ENCODE measurements at regions not wholly inside any gene's neighbourhood (a gene's known extent, or its start where the extent isn't known, plus 50 kb on each side); places are given as distances from the start of the nearest gene placed in this dataset.
"Not testable (repeated sequence)": the region's sequence is repeated elsewhere in the genome, so short reads cannot be mapped to it uniquely, and the experiment has no call there.

GRCh38 chr6:137305691-137306090 is 86.5 kb upstream of the IFNGR1 start:
- DNase-seq: no peak

GRCh38 chr6:137304020-137304780 is 85.0 kb upstream of the IFNGR1 start:
- no peak for DNase-seq

GRCh38 chr6:137303441-137303840 is 84.3 kb upstream of the IFNGR1 start:
- no peak for DNase-seq

GRCh38 chr6:137299681-137300080 is 80.5 kb upstream of the IFNGR1 start:
- DNase-seq: no peak

- no peak for DNase-seq
Measured at GRCh38 chr6:137297887-137298286, 78.7 kb upstream of the IFNGR1 start.

- not testable (repeated sequence) for DNase-seq
Measured at GRCh38 chr6:137292326-137292725, 73.1 kb upstream of the IFNGR1 start.

- no peak for DNase-seq
Measured at GRCh38 chr6:137291441-137291840, 72.3 kb upstream of the IFNGR1 start.

- no peak for DNase-seq
Measured at GRCh38 chr6:137290601-137291261, 71.5 kb upstream of the IFNGR1 start.

- no peak for DNase-seq
Measured at GRCh38 chr6:137286916-137287315, 67.7 kb upstream of the IFNGR1 start.

GRCh38 chr6:137286368-137286767 is 67.2 kb upstream of the IFNGR1 start:
- no peak for DNase-seq

GRCh38 chr6:137284811-137285110 is 65.6 kb upstream of the IFNGR1 start:
- no peak for DNase-seq

- no peak for DNase-seq
Measured at GRCh38 chr6:137283940-137284810, 65.0 kb upstream of the IFNGR1 start.

- DNase-seq: no peak
Measured at GRCh38 chr6:137283080-137283479, 63.9 kb upstream of the IFNGR1 start.

- no peak for DNase-seq
Measured at GRCh38 chr6:137282254-137282653, 63.1 kb upstream of the IFNGR1 start.

- DNase-seq: not testable (repeated sequence)
Measured at GRCh38 chr6:137279279-137279678, 60.1 kb upstream of the IFNGR1 start.

GRCh38 chr6:137277971-137278637 is 58.9 kb upstream of the IFNGR1 start:
- no peak for DNase-seq

GRCh38 chr6:137272403-137272802 is 53.2 kb upstream of the IFNGR1 start:
- DNase-seq: no peak

GRCh38 chr6:137271245-137272183 is 52.3 kb upstream of the IFNGR1 start:
- DNase-seq: no peak

GRCh38 chr6:137269803-137270202 is 50.6 kb upstream of the IFNGR1 start:
- no peak for DNase-seq

- DNase-seq: no peak
Measured at GRCh38 chr6:137269347-137269746, 50.2 kb upstream of the IFNGR1 start.

Measured in activated naive CD4-positive, alpha-beta T cell treated with Interleukin-2 at 50 U/mL for 16 hours (primary cell).